KMS-11 (cell line): ENCODE measurements at regions not wholly inside any gene's neighbourhood (a gene's known extent, or its start where the extent isn't known, plus 50 kb on each side); places are given as distances from the start of the nearest gene placed in this dataset.

Source experiments
- H2AFZ ChIP-seq: fragments of 200-600 bp; sonication (generic); 2 replicates; pipeline ENCODE4 v1.6.1; 2016; ENCODE audit warnings: antibody characterized with exemption, mixed run types, low read depth
- H3K27ac ChIP-seq: fragments of 200-600 bp; sonication (generic); 2 replicates; pipeline ENCODE4 v1.6.1; 2016; ENCODE audit warnings: mild to moderate bottlenecking, mixed run types
- H3K27me3 ChIP-seq: fragments of 200-600 bp; sonication (generic); 2 replicates; pipeline ENCODE4 v1.6.1; 2017; ENCODE audit warnings: mild to moderate bottlenecking, low read depth, mixed run types, moderate library complexity; ENCODE audit not compliant: insufficient read depth
- H3K36me3 ChIP-seq: fragments of 200-600 bp; sonication (generic); 2 replicates; pipeline ENCODE4 v1.6.1; 2017; ENCODE audit warnings: mild to moderate bottlenecking, mixed run types; ENCODE audit not compliant: insufficient read depth
- H3K4me1 ChIP-seq: fragments of 200-600 bp; sonication (generic); 2 replicates; pipeline ENCODE4 v1.6.1; 2016; ENCODE audit warnings: mild to moderate bottlenecking, low read depth, mixed run types; ENCODE audit not compliant: poor library complexity, severe bottlenecking
- H3K4me2 ChIP-seq: fragments of 200-600 bp; sonication (generic); 2 replicates; pipeline ENCODE4 v1.7.0; 2016; ENCODE audit warnings: mild to moderate bottlenecking, mixed run types
- H3K4me3 ChIP-seq: fragments of 200-600 bp; sonication (generic); IDR thresholded peaks from 2 replicates; pipeline ENCODE4 v1.6.1; 2017; ENCODE audit warnings: low read depth, low read length, mixed read lengths; ENCODE audit not compliant: insufficient read depth
- H3K79me2 ChIP-seq: fragments of 200-600 bp; sonication (generic); 2 replicates; pipeline ENCODE4 v1.6.1; 2016; ENCODE audit warnings: low read depth, mixed run types; ENCODE audit not compliant: insufficient read depth
- H3K9ac ChIP-seq: fragments of 200-600 bp; sonication (generic); 2 replicates; pipeline ENCODE4 v1.6.1; 2016; ENCODE audit warnings: mild to moderate bottlenecking, mixed run types
- H4K20me1 ChIP-seq: fragments of 200-600 bp; sonication (generic); 2 replicates; pipeline ENCODE4 v1.6.1; 2016; ENCODE audit warnings: mild to moderate bottlenecking, mixed run types; ENCODE audit not compliant: insufficient read depth
- CTCF ChIP-seq: fragments of 200-600 bp; sonication (generic); conservative IDR thresholded peaks from 2 replicates; pipeline ENCODE4 v1.6.1; 2017; ENCODE audit warnings: low read depth, mild to moderate bottlenecking, antibody characterized with exemption, low read length, moderate library complexity, mixed read lengths

- no peaks in the 10 kb centered on the region for H4K20me1 ChIP-seq
- no peak overlapping the region for H2AFZ ChIP-seq
- no peaks in the 10 kb centered on the region for H3K36me3 ChIP-seq
- no peak overlapping the region for H3K4me2 ChIP-seq
- no peak overlapping the region for H3K27ac ChIP-seq
- no peaks in the 10 kb centered on the region for H3K4me1 ChIP-seq
- H3K79me2 ChIP-seq: no peaks in the 10 kb centered on the region
- no peak overlapping the region for H3K9ac ChIP-seq
- no peak for TF ChIP-seq CTCF
- no peaks in the 10 kb centered on the region for H3K27me3 ChIP-seq
- H3K4me3 ChIP-seq: no peak overlapping the region
Measured at GRCh38 chr12:124185971-124186686, 108.8 kb upstream of the RFLNA start.

- Histone ChIP-seq H3K27ac (no peak overlapping the region), H3K9ac (no peak overlapping the region)
Measured at GRCh38 chr12:124188084-124188483, 106.8 kb upstream of the RFLNA start.

GRCh38 chr12:124188561-124189405 is 106.1 kb upstream of the RFLNA start:
- Histone ChIP-seq H3K4me1 (no peaks in the 10 kb centered on the region), H2AFZ (no peak overlapping the region), H4K20me1 (no peaks in the 10 kb centered on the region), H3K79me2 (no peaks in the 10 kb centered on the region), H3K4me3 (no peak overlapping the region), H3K9ac (no peak overlapping the region), H3K4me2 (no peak overlapping the region), H3K27ac (no peak overlapping the region), H3K27me3 (no peaks in the 10 kb centered on the region), H3K36me3 (no peaks in the 10 kb centered on the region)
- TF ChIP-seq CTCF: no peak

More at GRCh38 chr12:124188084-124188483, 106.8 kb upstream of the RFLNA start:
- Histone ChIP-seq H3K36me3 (no peaks in the 10 kb centered on the region), H3K4me3 (no peak overlapping the region), H3K79me2 (no peaks in the 10 kb centered on the region), H3K27me3 (no peaks in the 10 kb centered on the region), H2AFZ (no peak overlapping the region), H3K4me1 (no peaks in the 10 kb centered on the region), H3K4me2 (no peak overlapping the region), H4K20me1 (no peaks in the 10 kb centered on the region)
- TF ChIP-seq CTCF: no peak

GRCh38 chr12:124190312-124191023 is 104.4 kb upstream of the RFLNA start:
- no peak overlapping the region for H3K27ac ChIP-seq
- H4K20me1 ChIP-seq: no peaks in the 10 kb centered on the region
- no peak overlapping the region for H2AFZ ChIP-seq
- no peaks in the 10 kb centered on the region for H3K36me3 ChIP-seq
- H3K4me3 ChIP-seq: no peak overlapping the region
- H3K27me3 ChIP-seq: no peaks in the 10 kb centered on the region
- no peaks in the 10 kb centered on the region for H3K4me1 ChIP-seq
- TF ChIP-seq CTCF: no peak
- H3K79me2 ChIP-seq: no peaks in the 10 kb centered on the region
- no peak overlapping the region for H3K4me2 ChIP-seq
- H3K9ac ChIP-seq: no peak overlapping the region
